SIG-M5 treated with dmso at 0.1 percent for 504 hours (cell line): ENCODE measurements at regions not wholly inside any gene's neighbourhood (a gene's known extent, or its start where the extent isn't known, plus 50 kb on each side); places are given as distances from the start of the nearest gene placed in this dataset.

Experiments
- DNase-seq: peaks from one replicate; lab custom pipeline; 2025; ENCODE audit not compliant: unreplicated experiment; lab: John Stamatoyannopoulos, UW

DNA sequence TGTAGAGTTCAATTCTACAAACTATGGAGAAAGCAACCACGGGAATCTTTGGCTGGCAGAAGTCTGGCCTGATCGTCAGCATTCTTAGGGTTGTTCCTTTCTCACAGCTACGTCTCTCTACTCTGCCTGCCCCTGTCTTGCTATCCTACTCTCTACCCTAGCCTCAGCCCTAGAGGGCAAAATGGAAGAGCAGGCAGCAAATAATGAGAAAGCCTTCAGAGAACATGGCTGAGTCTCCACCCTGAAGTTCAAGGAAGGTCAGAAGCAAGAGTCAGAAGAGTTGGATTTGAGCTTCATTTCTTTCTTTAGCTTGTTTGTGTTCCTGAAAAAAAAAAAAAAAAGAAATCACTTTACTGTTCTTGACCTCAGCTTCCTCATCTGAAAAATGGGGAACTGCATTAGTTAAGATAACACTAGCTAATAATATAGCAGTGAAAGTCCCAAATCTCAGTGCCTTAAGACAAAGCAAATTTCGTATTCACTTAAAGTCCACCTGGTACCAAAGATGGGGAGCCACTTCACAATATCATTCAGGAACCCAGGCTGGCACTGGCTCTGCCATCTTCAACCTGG, 50.2 kb upstream of the CCND2 start:
- no peak for DNase-seq

DNA sequence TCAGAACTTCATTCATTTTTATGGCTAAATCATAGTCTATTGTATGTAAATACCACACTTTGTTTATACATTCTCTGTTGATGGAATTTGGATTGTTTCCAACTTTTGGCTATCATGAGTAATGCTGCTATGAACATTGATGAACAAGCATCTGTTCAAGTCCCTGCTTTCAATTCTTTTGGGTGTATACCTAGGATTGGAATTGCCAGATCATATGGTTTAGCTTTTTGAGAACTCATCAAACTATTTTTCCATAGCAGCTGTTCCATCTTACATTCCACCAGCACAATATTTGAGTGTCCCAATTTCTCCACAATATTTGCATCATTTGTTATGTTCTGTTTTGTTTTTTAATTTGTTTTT, 52.3 kb upstream of the CCND2 start:
- no peak for DNase-seq

DNA sequence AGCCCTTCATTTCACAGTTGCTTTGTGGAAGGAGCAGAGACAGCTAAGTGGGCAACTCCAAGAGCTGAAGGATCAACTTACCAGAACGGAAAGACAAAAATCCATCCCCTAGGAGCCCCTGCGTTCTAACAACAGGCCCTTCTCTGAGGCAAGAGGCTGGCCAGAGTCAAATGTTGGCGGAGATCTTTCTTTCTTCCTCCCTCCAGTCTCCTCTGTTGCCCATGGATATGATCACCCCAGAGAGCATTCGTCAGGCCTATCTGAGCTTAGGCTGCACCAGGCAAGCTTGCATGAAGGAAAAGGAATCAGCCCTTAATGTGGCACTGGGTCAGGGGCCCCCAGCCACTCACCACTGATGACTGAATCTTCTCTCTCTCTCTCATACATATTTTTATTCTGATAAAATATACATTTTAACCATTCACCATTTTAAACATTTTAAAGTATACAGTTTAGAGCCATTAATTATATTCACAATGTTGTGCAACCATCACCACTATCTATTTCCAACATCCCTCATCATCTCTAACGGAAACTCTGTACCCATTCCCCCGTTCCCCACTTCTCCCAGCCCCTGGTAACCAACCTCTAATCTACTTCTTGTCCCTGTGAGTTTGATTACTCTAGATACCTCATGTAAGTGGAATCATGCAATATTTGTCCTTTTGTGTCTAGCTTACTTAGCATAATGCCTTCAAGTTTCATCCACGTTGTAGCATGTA, 52.9 kb upstream of the CCND2 start:
- DNase-seq, result no peak

DNA sequence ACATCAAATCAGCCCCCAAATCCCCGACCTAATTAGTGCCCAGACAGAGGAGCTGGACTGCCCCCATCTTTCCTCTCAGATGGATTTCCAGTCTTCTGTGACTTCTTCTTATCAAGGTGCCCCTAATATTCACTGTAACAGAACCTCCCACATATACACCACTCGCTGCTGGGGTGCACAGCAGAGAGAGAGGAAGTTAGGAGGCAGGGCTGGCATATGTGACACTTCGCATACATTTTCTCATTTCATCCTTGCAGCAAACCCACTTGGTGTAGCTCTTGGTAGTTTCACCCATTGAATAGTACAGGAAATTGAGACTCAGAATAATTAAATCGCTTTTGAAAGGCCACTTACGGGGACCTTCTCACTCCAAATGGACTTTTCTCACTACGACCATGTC, 56.5 kb upstream of the CCND2 start:
- no peak for DNase-seq

DNA sequence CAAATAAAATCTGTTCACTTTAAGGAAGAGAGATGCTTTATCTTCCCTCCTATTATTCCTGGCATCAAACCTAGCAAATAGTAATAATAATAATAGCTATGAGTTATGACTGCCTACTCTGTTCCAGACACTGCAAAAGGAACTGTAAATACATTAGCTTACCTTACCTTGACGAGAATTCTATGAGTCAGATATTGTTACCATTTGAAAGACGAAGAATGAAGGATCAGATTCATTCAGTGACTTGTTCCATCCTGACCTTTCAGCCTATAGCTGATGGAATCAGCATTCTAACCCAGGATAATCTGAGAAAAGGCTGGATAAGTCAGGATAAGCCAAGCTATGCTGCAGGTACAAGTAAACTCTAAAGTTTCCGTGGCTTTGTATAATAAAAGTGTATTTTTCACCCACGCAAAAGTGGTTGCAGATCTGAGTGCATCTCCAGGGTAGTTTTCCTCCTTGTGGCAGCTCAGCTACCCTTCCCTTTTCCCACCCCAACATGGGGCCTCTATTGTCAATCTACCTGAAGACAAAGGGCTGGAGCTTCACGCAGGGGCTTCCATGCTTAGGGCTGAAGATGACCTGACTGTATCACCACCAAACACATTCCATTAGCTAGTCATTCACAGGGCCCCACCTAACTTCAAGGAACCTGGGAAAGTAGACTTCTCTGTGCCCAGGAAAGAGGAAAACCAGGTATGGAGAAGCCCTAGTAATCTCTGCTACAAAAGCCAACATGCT, 57.2 kb upstream of the CCND2 start:
- no peak for DNase-seq

DNA sequence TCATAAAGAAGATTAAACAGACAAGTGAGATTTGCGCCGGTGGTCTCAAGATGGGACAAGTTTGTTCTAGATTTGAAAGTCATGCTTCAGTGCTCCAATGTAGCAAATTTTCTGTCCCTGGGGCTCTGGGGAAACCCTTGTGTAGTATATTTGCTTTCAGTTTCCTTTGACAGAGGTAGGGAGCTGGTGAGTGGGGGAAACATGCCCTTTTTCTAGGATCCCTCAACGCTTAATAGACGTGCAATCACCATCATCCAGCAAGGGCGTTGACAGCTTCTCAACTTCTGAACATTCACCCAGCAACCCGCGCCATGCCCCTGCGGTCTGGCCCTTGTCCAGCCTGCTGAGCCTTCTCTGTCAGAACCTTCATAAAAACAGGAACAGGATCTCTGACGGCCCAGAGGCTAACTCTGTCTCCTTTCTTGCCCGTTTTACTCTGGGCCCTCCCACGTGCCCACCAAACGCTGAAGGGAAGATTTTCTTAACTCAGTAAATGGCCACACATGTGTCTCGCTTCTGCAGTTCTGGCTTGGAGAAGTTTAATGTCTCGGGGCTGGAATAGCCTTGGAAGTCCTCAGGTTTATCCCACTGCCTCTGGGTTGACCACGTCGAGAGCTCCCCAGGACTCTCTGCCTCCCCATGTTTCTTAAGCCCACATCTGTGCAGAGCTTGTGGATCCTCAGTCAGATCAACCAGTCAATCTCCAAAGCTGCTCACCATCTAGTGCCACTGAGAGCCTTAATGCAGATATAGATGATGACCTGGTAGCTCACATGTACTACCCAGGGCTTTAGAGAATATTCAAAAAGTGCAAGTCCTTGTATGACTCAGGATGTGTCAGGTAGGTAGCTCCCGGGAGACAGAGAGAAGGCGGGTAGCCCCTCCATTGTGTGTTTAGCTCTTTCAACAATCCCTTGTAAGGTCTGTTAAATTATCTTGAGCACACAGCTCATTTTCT, 58.1 kb upstream of the CCND2 start:
- DNase-seq, result peak; percentile 90

DNA sequence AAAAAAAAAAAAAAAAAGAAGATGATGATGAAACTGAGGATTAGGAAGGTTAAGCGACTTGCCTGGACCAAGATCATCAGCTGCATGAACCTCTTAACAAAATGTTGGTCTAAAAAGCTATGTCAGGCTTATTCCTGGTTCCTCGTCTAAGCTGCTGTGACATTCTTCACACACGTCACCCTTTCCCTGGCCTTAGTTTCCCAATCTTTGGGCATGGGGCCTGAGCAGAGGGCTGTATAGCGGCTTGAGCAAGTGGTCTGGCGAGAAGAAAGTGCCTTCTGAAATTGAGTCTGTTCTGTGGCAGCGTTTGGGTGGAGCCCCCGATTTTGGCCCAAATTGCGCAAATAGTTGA, 58.7 kb upstream of the CCND2 start:
- DNase-seq, result peak; percentile 28

DNA sequence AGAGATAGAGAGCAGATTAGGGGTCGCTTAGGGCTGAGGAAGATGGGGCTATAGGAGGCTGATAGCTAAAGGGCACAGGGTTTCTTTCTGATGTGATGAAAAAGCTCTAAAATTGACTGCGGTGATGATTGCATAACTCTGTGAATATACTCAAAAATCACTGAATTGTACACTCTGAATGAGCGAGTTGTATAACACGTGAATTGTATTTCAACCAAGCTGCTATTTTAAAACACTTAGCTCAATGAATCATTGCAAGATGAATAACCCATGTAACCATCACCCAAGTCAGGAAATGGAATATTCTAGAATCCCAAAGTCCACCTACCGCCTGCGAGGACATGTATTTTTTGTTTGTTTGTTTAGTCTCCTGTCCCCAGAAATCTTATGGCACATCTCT, 60.1 kb upstream of the CCND2 start:
- DNase-seq, result no peak

DNA sequence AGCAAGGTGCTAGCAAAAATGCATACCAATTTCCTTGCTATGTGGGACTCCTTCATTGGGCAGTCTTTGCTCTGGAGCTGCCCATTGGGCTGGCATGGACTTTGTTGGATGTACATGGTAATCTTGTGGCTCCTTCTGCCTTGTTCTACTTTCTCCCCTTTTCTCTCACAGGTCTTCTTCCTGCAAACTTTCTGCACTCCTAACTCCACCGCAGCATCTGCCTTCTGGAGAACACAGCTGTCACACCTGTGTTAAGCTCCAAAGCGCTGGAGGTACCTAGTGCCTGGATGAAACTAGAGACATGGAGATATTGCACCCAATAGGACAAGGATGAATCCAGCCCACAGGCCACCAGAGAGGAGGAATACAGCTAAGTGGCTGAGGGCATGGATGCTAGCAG, 60.7 kb upstream of the CCND2 start:
- no peak for DNase-seq

DNA sequence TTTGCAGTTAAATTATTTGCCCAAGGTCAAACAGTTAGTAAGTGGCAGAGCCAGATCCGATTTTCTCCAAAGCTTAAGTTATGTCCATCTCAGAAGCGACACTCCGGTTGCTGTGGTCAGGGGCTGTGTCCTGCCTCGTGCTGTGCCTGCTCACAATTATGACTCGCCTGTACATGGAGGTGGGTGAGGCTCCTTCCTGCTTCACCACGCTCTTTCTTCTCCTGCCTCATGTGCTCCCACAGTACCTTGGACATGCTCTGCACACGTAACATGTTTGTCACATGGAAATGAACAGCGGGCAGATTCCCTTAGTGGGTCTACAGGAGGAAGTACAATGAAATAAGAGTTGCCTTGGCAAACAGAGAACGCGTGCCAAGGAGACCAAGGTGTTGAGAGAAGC, 62.2 kb upstream of the CCND2 start:
- no peak for DNase-seq

DNA sequence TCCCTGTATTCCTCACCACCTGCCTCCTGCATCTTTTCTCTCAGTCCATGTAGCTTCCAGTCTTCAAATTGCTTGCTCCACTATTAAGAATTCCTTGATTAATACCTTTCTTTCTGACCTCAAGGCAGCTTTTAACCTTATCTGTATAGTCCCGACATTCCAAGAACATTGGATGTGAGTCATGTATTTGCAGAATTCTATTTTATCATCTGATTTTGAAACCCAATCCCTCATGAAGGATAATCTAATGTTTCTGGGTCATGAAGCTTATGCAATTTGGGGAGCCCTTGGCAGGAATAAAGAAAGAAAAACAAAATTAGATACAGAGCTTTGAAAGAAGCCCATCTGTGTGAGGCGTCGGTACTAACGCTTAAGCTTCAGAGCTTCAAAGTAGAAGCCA, 63.4 kb upstream of the CCND2 start:
- DNase-seq, result no peak

DNA sequence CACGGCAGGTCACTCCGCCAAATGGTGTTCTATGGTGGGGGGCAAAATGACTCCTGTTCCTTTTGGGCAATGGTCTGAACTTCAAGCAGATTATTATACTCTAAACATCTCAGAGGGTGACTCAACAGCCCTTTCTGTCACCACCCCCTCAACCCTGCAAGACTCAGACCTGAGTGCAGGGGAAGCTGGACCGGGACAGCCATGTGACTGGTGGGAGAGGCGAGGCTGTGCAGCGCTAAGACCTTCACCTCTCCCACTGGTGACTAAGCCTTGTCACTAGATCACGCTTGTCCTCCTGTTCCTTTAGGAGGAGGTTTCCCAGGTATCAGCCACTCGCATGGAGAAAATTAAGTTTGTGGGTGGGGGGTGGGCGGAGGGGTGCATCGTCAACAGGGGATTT, 67.1 kb upstream of the CCND2 start:
- no peak for DNase-seq

DNA sequence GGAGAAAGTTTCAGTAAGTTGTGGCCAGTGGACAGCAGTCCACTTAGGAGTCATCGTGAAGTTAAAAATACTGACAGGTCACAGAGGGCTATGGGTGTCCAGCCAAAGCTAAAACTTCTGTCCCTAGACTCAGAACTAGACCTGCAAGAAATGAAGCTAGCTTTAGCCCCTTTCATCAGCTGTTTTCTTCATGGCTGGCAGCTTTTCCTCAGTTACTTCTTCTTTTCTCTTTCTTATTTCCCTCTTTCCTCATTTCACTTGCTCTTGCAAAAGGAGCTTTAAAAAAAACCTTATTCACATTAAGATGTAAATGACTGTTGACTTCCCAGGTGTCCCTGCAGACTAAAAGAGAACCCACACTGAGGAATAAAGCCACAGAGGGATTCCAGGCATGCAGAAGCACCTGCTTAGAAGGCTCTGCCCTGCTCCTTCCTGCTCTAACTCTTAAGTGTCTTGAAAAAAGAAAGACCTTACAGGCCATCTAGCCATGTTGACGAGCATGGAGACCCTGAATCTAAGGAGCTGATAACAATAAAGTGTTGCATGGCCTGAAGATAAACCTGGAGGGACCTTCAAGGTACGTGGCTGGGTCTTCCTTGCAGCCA, 69.7 kb upstream of the CCND2 start:
- DNase-seq, result peak; percentile 85

DNA sequence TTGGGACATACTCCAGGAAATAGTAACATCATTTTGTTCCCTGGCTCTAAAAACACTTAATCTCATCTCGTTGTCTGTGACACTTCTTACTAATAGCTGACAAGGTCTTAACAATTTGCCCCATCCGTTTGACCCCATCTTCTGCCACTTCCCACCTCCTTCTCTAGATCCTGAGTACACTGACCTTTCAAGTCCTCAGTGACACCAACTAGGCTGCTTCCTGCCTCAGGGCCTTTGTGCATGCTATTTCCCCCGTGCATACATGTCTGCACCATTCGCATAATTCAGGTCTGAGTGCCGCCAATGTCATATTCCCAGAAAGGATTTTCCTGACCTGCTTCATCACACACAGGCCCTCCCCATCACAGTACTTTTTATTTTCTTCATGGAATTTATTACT, 70.6 kb upstream of the CCND2 start:
- no peak for DNase-seq

DNA sequence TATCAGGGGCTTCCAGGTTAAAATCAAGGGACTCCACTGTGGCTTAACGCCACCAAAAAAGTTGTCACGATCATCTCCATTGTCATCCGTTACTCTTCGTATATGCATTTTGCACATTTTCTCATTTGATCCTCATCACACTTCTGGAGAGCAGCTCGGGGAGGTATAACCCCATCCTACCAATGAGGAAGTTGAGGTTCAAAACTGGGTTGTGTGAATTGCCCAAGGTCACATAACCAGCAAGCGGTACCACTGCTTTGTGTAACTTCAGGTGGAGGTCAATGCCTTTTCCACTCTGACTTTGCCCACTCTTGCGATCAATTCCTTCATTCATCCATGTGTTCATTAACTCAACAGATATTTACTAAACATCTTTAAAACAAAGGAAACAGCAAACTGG, 71.1 kb upstream of the CCND2 start:
- DNase-seq, result peak; percentile 20

DNA sequence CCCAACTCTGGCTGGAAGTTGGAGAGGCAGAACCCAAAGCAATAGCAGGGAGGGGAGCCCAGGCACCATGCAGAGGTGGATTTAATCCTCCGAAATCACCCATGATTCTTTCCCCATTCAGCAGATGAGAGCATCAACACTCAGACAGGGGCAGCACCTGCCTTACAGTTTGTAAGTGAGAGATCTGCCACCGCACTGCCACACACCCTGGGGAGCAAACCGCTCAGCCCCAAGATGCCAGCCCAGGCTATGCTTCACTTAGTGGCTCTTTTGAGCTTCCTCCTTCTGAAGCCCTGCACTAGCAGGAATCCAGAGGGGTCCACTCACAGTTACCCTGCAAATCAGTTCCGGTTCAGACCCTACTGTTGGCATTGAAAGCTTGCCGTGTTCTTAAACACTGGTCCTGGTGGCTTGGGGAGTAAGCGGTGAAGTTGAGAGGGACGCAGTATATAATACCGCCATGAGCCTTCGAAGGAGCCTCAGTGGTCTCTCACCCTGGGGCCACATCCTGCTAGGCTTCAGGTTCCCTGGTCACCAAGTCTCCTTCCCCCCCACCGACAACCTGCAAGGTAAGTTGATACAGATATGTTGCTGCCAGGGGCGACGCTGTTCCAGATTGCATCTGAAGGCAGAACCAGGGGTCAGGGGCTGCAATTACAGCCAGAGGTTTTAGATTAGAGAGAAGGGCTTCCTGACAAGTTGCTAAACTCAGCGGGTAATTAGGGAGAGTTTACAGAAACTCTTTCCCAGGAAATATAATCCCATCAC, 72.0 kb upstream of the CCND2 start:
- no peak for DNase-seq

DNA sequence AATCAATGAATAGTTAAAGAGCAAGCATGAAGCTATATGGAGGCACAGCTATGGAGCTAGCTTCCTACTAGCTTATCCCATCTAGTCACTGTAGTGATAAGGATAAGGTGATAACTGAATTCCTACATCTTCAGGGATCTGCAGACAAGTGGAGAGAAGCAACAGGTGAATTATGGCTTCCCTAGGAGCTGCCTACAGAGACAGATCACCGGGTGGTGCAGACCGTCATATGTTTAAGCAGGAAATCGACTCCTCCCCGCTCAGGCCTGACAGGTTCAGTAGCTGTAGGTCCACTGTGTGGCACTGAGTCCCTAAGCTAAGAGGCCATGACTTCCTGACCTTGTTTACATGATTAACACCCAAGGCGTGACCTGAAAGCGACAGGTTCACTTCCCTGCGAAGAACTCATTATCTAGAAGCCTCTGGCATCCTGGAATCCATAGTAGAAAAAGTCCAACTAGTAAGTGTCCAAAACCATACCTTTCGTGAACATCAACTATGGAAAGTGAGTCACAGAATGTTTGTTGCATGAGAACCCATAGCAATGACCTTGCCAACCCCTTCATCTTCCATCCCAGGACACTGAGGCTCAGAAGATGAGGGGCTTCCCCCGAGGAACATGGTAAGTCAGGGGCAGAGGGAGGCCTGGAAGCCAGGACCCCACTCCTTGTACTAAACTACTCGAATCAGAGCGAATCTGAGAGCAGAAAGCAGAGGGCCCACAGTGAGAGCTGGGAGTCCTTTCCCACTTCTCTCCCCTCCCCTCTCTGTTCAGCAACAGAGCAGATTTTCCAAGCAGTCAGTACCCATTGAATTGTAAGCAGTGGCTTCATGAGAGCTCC, 75.4 kb upstream of the CCND2 start:
- DNase-seq, result no peak

DNA sequence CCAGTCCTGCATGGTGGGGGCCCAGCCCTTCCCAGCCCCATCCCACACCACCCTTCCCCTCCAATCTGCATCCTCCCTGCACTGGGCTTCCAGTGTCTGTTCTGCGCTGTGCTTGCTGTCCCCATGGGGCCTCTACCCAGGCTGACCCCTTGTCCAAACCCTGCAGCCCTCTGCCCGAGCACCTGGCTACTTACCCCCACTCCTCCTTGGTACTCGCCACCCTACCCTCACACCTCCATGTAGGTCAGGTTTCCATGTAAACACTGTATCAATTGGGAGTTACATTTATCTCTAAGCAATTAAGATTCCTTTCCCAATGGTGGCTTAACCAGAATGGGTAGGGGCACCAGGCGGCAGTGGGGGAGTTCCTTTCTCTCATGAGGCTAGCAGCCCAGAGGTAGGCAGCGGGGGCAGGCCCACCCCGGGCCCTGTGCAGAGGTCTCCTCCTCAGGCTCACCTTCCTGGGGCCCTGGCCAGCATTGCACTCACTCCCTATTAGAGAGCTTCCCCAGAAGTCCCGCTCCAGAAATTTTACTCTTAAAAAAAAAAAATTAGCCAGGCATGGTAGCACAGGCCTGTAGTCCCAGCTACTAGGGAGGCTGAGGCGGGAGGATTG, 76.6 kb upstream of the CCND2 start:
- DNase-seq, result no peak

DNA sequence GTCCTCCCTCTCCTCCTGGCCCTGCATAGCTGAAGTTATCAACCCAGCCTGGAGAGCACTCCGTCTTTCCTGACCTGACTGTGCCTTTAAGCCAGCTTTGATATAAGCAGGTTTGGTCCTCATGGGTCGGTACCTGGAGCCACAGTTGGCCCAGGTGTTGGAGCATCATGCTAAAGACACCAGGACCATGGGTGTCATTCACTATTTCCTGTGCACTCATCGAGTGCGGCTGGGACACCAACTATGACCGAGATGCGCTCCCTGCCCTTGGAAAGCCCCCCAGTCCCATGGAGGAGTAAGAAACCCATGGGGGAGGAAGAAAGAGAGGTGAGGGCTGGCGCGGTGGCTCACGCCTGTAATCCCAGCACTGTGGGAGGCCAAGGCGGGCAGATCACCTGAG, 78.9 kb upstream of the CCND2 start:
- DNase-seq, result no peak
